ENCODE measurements at regions not wholly inside any gene's neighbourhood (a gene's known extent, or its start where the extent isn't known, plus 50 kb on each side); places are given as distances from the start of the nearest gene placed in this dataset.
A peak's percentile ranks its signal among the peaks of the same experiment; 100 is the strongest.

- DNase-seq = no peak
These were observed 136.7 kb downstream of the KDR start for GRCh38 chr4:54988655-54989054.

GRCh38 chr4:54986095-54986846, 139.1 kb downstream of the KDR start:
- no peak for DNase-seq

- DNase-seq = no peak
These were observed 148.7 kb downstream of the KDR start for GRCh38 chr4:54976682-54977081.

DNA sequence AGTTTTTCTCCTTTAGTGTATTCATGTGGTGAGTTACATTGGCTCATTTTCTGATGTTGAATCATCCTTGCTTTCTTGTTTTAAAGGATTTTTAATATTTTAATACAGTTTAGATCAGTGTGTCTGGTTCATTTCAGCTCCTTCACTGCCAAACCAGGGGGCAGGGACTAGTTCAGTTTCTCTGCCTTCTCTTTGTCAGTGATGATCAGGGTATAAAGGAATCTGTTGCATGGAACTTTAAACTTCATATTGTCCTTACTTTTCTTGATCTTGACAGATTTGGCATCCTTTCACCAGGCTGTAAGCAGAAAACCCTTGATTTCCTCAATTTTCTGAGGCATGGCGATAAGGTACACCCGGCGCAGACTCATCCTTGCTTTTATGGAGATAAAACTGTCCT, 149.4 kb downstream of the KDR start:
- DNase-seq = no peak

DNA sequence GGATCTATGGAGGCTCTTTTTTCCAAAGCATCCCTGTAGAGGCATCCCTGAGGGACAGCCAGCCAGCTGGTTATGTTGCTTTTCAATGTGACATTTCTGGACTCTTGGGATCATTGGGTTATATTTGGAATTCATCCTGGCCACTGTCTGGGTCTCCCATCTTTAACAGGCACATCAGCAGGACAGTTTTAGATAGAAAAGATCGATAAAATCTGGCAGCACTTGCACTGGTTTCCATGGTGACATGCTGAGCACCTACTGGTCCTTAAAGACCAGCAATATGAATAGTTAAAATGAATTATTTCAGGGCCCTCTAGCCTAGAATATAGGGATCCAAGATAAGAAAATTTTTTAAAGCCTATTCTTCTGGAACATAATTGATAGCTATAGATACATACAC, 151.6 kb downstream of the KDR start:
- DNase-seq = no peak

DNA sequence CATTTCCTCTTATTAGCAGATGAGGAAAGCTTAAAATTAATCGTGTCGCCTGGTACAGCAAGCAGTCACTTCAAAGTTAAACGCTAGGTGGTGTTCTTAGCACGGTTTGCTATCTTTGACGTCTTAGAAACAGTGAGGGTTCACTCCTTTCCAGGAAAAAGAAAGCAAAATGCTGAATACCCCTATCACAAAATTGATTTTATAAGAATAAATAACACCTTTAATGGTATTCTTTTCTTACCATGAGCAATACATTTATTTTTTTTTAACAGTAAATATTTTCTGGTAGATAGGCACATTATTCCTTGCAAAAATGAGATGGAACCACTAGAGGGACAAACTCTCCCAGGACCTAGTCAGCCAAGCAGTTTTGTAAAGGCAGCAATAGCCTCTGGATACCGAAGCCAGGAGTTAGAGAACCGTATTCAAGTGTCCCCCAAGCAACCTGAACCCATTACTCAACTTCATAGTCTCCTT, 153.9 kb downstream of the KDR start:
- DNase-seq = no peak

DNA sequence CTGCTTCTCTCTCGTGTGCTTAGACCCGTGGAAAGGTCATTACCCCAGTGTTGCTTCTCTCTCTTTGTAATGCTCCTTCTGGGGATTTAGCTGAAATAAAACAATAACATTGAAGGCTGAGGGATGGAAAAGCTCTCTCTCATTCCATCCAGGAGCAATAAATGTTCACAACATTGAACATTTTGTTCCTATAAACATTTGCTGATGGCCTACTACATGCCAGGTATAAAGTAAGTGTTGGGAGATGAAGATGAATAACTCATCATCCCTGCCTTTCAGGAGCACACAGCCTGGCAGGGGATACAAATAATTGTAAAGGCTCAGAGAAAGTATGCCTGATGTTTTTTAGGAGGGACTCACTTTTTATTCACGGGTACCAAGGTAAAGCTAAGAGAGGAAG, 158.1 kb downstream of the KDR start:
- no peak for DNase-seq

DNA sequence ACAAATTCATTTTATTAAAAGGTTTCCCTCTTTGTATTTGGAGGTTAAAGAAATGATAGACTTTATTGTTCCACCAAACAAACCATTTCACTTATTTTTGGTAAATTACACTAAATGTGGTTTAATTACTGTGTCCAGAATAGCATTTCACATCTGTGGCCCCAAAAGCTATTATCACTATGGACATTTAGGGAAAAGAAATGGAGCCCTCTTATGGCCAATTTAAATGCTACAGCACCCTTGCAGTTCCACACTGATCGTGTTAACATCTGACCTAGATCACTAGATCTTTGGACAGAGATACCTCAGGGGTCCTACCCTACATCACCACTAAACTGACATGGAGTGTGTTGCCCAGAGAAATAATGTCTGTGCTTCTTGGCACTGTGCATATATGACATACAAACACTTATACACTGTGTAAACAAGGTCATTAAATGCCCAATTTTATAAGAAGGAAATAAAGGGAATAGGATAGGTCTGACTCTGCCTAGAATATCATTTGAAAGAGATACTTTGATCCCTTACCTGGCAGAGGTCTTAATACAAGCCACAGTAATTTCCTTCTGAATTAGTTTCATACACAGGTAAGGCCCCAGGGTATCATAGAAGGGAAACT, 163.9 kb downstream of the KDR start:
- no peak for DNase-seq

DNA sequence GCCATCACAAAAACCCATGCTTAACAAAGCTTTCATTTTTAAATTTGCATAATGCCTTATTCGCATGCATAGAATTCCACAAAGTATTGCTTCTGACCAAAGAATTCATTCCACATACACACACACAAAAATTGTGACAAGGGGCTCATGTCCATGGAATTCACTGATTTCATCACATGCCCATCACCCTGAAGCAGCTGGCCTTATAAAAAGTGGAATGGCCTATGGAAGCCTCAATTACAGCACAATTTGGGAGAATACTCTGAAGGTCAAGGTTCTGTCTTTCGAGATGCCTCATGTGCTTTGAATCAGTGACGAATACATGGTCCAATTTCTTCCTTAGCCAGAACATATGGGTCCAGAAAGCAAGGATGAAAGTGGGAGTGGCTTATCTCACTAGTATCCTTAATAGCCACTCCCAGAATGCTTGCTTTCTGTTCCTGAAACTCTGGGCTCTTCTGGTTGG, 165.7 kb downstream of the KDR start:
- DNase-seq = no peak

DNA sequence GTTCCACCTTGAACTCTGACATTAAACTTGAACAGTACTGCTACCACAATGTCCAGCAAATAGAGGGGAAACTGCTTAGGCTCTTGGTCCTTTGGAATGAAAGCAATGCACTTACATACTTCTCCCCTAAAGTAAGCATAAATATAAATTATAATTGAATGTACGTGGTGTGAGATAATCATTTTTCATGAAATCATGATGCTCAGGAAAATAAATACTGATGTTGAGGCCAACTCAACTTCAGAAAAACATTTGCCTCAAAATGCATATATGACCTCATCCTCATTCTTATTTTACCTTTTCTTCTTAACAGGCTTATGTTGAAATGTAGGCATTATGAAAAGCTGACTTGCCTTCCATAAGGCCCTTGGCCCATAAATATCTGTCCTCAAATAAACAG, 166.3 kb downstream of the KDR start:
- DNase-seq = no peak

DNA sequence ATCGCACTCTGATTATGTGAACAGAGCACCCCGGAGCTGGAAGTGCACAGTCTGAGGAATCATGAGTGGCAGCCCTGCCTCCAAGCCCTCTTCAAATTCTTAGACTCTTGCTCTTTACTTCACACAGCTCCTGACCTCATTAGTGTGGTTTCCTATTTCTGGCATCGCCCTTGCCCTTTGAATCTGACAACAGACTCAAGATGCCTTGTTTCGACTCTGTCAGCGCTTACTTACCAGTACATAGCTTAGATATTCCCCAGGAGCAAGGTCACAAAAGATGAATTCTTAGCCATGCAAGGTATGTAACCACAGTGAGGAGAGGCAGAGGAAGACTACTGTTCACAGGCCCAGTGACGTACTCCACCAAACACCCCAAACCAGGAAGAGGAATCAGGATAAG, 167.2 kb downstream of the KDR start:
- DNase-seq = no peak

GRCh38 chr4:54954656-54955388, 170.6 kb downstream of the KDR start:
- DNase-seq = no peak

- DNase-seq = no peak
These were observed 178.7 kb downstream of the KDR start for GRCh38 chr4:54946741-54947140.

DNA sequence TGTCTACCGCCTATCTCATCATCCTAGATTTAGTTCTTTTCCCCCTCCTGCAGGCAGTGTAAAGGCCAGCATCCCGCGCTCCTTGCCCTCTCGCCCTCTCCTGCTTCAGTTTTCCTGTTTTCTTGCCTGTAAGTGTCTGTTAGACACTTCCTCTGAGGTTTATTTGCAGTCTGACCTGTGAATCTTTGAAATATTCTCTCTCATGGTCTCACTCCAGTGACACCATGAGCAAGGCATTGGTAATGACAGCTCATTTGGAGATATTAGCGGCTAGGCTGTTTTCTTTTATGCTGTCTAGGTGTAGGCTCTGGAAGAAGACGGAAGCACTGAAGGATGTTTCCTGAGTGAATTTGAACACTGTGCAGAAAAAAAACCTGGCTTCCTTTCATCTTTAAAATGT, 179.6 kb downstream of the KDR start:
- no peak for DNase-seq

- DNase-seq = no peak
These were observed 182.7 kb downstream of the KDR start for GRCh38 chr4:54942721-54943120.

GRCh38 chr4:54941994-54942552, 183.3 kb downstream of the KDR start:
- DNase-seq = no peak

DNA sequence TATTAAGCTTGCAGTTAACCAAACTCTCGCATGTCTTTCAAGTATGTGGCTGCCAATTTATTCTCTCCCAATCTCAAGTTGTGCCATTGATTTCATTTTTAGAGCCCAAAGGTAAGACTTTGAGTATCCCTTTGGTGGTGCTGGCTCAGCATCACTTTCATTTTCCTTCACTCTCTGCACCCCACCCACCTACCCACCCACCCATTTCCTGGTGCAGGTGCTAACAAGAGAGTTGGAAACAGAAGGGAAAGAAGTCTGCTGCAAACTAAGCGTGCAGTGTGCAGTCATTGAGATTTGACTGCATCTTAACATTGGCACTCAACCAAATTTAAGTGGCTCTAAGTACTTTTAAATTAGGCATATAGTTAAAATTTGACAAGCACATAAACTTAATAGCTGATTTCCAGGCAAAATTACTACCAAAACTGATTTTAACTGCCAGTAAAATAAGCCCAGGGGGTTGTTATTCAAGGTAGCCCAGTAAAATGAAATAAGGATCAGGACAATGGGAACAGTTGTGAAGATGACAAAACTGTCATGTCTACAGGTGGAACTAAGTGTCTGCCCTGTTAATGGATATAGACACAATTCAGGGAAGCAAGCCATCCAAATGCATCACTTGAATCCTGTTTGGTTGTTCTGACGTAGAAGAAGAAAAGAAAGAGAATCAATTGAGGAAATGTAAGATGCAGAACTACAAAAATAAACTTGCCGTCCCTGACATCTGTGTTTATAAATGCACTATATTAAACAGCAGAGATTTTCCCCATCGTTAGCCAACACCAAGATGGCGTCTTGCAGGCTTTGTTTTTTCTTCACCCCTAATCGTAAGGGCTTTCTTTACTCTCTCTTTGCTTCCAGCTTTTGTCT, 184.2 kb downstream of the KDR start:
- DNase-seq = peak; percentile 77

DNA sequence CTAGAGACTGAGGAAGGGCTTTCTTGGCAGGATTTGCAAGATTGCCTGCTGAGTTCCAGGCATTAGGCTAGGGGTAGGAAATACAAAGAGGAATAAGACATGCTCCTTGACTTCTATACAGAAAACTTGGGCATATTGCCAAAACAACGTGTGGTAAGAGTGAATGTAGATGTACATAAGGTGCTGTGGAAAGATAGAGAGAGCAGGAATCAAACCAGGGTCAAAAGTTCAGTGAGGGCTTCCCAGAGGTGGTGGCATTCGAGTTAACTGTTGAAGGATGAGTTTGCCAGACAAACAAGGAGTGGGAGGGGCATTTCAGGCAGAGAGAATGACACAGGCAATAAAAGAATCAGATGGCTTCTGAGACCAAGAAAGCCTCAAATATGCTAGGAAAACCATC, 187.9 kb downstream of the KDR start:
- peak; percentile 11 for DNase-seq

- DNase-seq = no peak
These were observed 191.8 kb downstream of the KDR start for GRCh38 chr4:54933579-54933978.

DNA sequence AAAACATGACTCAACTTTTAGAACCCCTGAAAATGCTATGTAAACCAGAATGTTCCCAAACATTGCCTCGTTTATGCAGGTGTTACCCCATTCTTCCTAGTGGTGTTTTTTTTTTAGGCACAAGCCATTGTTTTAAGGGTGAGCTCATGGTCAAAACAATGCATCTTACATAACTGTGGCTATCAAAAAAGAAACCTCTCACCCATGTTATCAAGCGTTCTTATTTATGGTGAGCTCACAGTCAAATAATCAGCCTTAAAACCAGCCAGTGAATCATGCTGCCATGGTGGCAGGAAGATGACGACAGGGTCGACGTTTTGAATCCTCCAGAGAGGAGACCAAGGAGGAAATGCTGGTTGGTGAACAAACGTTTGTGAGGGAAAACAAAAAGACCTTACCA, 195.2 kb downstream of the KDR start:
- DNase-seq = no peak

DNA sequence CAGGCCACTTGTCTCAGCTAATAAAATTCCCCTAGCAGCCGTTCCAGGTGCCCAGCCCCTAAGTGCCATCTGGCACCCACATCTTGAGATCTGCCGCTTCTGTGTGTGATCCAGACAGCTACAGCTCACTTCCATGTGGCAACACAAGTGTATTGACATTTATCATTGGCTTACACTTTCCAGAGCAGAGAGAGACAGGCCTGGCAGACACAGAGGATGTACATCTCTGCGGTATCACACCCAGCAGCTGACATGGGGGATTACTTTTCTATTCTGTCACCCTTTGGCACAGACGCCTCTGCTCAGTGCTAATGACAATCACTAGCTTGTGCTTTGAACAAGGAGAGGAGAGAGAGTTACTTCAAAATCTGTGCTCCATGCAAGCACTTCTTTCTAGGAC, 195.9 kb downstream of the KDR start:
- DNase-seq = peak; percentile 53

DNA sequence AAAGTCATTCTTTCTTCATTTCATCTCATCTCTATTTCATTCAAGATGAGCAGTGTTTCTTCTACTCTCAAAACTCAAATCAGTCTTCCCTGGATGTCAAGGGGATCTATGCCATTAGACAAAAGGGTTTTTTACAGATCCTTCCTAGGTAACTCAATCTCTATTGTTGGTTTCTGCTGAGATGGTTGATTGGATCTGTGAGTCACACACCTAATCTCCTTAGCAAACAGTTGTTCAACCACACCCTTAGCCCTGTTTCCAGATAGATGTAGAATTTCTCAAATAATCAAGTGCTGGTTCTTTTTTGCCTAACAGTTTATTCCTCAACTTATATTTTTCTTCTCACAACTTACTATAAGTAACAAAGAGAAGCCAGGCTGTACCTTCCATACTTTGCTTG, 200.5 kb downstream of the KDR start:
- DNase-seq = no peak

GRCh38 chr4:54915276-54915675, 210.1 kb downstream of the KDR start:
- no peak for DNase-seq

Data from DMS79 (cell line).